GM21360 (cell line): ENCODE measurements at regions not wholly inside any gene's neighbourhood (a gene's known extent, or its start where the extent isn't known, plus 50 kb on each side); places are given as distances from the start of the nearest gene placed in this dataset.
A peak's percentile ranks its signal among the peaks of the same experiment; 100 is the strongest.

ENCODE experiments used
- ATAC-seq: cut with Tn5 transposase; IDR thresholded peaks from one replicate; pipeline ENCODE4 v1.9.1; 2021; ENCODE audit warnings: mild to moderate bottlenecking, moderate library complexity; ENCODE audit not compliant: unreplicated experiment

GRCh38 chr14:53567236-53567780 lies 389.3 kb downstream of the BMP4 start:
- no peak for ATAC-seq

GRCh38 chr14:53564870-53565269 lies 391.8 kb downstream of the BMP4 start:
- ATAC-seq: no peak

DNA sequence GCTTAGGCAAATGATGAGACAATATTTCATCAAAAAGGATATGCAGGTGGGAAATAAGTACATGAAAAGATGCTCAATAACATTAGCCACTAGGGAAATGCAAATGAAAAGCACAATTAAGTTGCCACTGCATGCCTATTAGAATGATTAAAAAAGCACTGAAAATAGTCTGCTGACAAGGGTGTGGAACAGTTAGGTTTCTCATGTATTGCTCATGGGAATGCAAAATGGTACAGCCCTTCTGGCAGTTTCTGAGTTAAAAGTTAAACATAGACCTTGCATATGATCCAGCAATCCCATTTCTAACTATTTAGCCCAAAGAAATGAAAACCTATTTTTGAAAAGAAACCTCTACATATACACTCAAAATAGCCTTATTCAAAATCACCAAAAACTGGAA lies 393.0 kb downstream of the BMP4 start:
- no peak for ATAC-seq

DNA sequence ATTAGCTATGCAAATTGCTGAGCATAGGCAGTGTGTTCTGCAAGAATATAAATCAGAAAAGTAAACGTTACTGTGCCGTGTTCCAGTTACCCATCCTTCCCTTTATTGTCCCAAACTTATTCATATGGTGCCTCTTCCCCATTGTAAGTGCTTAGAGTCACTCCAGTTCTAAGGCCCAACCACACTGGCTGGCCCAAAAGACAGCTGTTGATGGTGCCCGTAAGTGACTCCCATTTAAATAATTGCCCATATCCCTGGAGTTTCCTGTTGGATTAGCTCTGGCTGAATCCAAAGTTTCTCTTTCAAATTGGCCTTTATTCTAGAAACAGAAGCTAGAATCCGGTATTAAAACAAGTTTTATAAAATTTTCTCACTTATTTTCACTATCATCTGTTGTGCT lies 400.1 kb upstream of the DDHD1 start:
- no peak for ATAC-seq

DNA sequence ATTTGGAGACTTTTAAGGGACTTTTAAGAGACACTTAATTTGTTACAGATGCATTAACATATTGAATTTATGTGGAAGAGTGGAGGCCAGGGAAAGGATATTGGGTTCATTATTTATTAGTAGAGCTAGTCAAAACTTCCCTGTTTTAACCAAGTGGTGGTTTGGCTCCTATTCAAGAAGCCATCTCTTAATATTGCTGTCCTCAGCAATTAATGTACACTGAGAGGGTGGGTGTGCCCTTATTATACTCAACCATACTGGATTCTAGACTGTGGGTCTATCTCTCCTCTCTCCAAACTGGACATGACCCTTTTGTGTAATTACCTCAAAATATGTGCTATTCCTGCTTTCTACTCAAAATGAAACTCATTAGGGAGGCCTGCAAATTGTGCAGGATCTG lies 398.7 kb upstream of the DDHD1 start:
- ATAC-seq: no peak

DNA sequence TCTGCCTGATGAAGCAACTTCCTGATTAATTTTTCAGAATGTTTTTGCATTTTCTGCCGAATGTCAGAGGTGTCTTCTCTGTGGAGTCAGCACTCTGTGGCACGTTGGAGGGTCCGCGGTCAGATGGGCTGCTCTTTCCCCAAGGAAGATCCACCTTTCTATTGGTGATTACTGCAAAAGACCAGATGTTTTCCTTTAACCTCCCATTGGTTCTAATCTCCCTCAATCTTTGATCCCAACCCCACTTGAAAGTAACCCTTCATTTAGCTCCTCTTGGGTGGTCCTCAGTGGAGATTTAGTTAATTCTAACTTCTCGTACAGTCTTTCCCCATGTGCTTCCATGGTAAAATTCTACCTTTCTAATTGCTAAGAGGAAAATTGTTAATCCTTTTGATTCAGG lies 397.7 kb upstream of the DDHD1 start:
- no peak for ATAC-seq

DNA sequence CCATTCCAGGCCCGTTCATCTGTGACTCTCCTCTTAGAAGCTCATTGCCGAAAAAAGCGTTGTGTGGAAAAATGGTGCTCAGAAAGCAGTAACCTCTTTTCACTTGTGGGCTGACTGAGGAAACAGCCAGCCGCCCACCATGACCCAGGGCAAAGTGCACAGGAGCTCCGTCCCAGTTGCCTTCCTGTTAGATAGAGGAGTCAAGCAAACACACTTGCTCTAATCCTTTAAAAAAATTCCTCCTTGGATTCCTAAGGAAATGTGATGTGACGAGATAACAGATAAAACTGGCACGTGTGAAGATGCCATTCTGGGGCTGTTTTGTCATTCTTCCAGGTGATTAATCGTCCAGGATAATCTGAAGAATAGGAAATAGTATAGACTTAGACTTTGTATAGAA lies 396.8 kb upstream of the DDHD1 start:
- ATAC-seq: no peak

DNA sequence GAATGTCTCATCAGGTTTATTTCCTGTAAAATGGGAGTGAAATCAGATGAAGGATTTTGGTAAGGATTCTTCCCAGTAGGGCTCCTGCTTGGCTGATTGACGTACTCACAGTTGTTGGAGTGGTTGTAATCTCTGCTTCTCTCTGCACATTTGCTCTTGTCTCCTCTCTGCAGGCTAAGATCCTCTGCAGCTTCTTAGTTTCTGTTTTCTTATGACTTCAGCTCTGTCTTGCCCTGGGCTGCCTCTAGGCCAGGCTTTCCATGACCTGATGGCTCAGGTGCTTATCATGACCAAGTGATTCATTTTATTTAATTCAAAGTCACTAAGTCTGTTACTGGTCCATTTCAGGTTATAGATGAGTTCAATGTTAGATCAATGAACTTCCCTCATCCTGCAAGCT lies 394.5 kb upstream of the DDHD1 start:
- no peak for ATAC-seq

DNA sequence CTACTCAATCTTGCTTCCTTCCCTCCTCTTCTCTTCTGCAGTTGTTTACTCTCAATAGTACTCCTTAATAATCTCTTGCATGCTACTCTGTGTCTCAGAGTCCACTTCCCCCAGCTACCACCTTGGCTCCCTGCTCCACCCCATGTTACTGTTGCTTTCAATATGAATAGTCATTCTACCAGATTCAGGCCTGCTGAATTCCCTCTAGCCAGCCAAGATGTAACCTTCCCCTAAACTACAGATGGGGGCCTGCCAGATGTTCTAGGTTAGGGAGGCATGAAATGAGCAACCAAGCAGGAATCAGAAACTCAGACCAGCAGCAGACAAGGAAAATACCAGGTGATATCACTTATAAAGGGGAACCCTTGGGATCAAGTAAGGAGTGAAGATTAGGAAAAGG lies 392.1 kb upstream of the DDHD1 start:
- peak; percentile 79 for ATAC-seq

DNA sequence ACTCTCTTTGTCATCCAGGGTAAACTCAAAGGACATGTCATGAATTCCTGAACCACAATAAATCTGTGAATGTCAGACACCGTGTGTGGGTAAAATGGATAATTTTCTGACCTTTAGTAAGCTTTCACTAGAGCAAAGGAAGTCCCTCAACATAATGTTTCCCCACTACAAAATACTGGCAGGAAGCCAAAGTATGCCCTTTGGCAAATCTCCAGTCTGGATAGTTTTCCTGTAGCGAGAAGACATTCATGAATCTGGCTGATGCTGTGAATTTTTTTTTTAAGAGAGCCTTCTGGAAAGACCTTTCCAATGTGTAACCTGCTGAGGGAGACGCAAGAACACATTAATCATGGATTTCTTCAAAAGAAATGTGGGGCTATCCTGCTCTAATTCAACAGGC lies 389.6 kb upstream of the DDHD1 start:
- no peak for ATAC-seq

GRCh38 chr14:53541411-53541810 lies 388.3 kb upstream of the DDHD1 start:
- ATAC-seq: no peak

DNA sequence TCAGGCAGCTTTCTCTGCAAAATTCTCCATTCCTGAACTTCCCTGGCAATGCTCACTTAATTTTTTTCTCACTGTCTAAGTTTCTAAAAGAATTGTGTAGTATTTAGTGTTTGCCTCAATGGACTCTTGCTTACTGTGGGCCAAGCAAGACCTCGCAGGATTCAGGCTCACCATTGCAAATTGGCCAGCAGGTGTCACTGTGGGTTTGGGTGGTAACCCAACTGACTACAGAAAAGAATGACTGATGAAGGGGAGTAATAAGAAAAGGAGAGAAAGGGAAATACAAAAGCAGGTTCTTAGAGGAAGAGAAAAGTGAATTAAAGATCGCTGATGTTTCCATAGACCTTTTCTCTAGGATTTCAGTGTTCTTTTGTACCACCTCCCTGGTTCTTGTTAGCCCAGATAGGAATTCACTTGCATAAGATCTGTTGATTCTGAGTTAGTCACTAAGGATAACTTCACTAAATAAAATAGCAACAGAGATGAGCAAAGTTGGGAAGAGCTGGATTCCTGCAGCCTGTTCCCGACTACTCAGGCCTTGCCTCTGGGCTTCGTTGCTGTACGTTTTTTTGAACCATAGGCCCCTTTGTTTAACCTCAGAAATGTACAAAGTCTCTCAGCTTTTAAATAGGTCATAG lies 386.5 kb upstream of the DDHD1 start:
- no peak for ATAC-seq

GRCh38 chr14:53538316-53538881 lies 385.3 kb upstream of the DDHD1 start:
- ATAC-seq: no peak

DNA sequence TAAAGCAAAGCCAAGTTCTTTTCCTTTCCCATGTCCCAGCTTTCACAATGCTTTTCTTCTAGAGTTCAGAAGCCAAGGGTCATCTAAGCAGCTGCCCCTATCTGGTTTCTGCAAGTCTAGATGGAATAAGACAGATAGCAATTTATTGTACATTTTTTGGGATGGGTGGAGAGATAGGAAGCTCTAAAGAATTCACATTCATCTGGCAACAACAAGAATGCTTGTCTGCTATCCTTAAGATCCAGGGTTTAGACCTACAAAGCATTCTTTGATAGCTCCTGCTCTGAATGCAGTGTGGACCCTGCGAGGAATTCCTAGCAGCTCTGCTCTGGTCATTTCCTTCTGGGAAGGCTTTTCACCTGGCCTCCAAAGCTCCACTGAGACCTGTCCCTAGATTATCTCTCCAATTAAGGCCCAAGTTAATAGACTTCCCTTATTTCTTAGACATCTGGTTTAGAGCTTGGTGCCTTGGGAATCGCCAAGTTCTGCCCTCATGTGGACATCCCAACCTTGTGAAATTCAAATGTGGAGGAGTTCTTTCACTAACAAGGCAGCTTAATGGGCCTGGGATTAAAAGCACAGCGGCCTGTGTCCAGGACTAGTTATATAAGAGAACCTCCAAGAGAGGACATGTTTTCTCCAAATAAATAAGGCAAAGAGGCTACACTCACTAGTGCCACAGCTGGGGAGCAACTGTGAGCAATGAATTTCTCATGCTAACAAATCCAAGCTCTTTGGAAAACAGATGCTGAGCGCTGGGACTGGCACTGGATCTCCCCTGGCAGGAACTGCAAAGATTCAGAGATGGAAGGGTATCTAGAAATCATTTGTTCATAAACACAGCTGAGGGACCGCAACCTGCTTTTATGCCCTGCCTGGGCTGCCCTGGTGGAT lies 384.5 kb upstream of the DDHD1 start:
- no peak for ATAC-seq

- no peak for ATAC-seq
These were observed 383.3 kb upstream of the DDHD1 start for GRCh38 chr14:53536446-53536845.

- no peak for ATAC-seq
These were observed 381.7 kb upstream of the DDHD1 start for GRCh38 chr14:53534841-53535240.

DNA sequence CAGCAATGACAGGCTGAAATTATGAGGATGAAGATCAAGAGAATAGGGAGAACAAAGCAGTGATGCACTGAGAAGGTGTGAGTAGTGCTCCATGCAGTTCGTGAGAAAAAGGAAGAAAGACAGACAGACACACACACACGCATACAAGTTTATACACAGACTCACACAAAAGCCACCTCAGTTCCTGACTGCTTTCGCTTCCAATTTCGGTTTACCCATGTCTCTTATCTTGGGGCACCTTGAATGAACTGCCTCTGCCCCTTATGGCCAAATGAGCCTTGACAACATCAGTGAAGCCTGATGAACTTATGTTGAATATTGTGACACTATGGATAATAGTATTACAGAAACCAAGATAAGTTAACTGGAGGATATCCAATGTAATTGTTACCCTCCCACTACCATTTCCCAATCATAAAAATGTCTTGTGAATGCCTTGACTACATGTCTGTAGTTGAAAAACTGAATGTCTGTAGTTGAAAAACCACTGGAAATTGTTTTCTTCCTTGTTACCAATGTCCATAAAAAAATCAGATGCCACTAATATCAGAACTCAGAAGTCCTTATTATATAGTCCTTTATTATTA lies 380.4 kb upstream of the DDHD1 start:
- no peak for ATAC-seq

- ATAC-seq: no peak
These were observed 379.7 kb upstream of the DDHD1 start for GRCh38 chr14:53532853-53533252.

- no peak for ATAC-seq
These were observed 378.6 kb upstream of the DDHD1 start for GRCh38 chr14:53531730-53532129.

- ATAC-seq: no peak
These were observed 378.0 kb upstream of the DDHD1 start for GRCh38 chr14:53531156-53531555.

- ATAC-seq: no peak
These were observed 376.4 kb upstream of the DDHD1 start for GRCh38 chr14:53529519-53529918.
